Caco-2 (cell line): ENCODE measurements at regions not wholly inside any gene's neighbourhood (a gene's known extent, or its start where the extent isn't known, plus 50 kb on each side); places are given as distances from the start of the nearest gene placed in this dataset.
A peak's percentile ranks its signal among the peaks of the same experiment; 100 is the strongest.
"Not testable (repeated sequence)": the region's sequence is repeated elsewhere in the genome, so short reads cannot be mapped to it uniquely, and the experiment has no call there.

Experiments
- BruUV-seq: library from RNA; stranded (reverse); fragments of 400-500 nt; replicated peaks from 2 replicates; lab custom pipeline; 2021; lab: Mats Ljungman, UMichigan
- CTCF ChIA-PET: fragments of 300-600 bp; sonication (Branson Sonifier 250); formaldehyde crosslinking; loops from one replicate; lab custom pipeline; 2022; ENCODE audit warnings: antibody characterized with exemption; lab: Charles Lee
- POLR2A ChIA-PET: fragments of 300-600 bp; sonication (Branson Sonifier 250); formaldehyde crosslinking; loops from one replicate; lab custom pipeline; 2022; ENCODE audit warnings: antibody characterized with exemption; lab: Charles Lee
- DNase-seq, 2 experiments: peaks; one replicate each; pipeline versions ENCODE4 v3.0.0 to v3.0.0-alpha.2; 2020 to 2022
- H3K27me3 ChIP-seq: replicated peaks from 2 replicates; pipeline ENCODE4 v1.6.0; 2011; ENCODE audit warnings: low read length; ENCODE audit not compliant: control insufficient read depth, insufficient read depth
- H3K36me3 ChIP-seq: 2 replicates; pipeline ENCODE4 v1.5.1; 2011; ENCODE audit warnings: low read length; ENCODE audit not compliant: control insufficient read depth, insufficient read depth
- H3K4me1 ChIP-seq: fragments of 250-450 bp; sonication (Bioruptor Pico); 2 replicates; pipeline ENCODE4 v1.5.1; 2020; ENCODE audit warnings: mild to moderate bottlenecking
- H3K4me3 ChIP-seq: 2 replicates; pipeline ENCODE4 v1.5.1; 2011; ENCODE audit warnings: low read depth, mild to moderate bottlenecking, control low read depth, low read length
- H3K9me3 ChIP-seq: fragments of 250-450 bp; sonication (Bioruptor Pico); 2 replicates; pipeline ENCODE4 v1.5.1; 2020; ENCODE audit warnings: mild to moderate bottlenecking, moderate library complexity
- H3K27ac Mint-ChIP-seq: one replicate; pipeline ENCODE4 v1.8.0; 2022; ENCODE audit warnings: mixed read lengths; ENCODE audit not compliant: unreplicated experiment
- H3K27me3 Mint-ChIP-seq: one replicate; pipeline ENCODE4 v1.8.0; 2022; ENCODE audit warnings: mixed read lengths; ENCODE audit not compliant: insufficient read depth, unreplicated experiment
- H3K36me3 Mint-ChIP-seq: one replicate; pipeline ENCODE4 v1.8.0; 2022; ENCODE audit warnings: mild to moderate bottlenecking, mixed read lengths; ENCODE audit not compliant: insufficient read depth, unreplicated experiment
- H3K4me1 Mint-ChIP-seq: one replicate; pipeline ENCODE4 v1.8.0; 2022; ENCODE audit warnings: low read depth, mixed read lengths; ENCODE audit not compliant: unreplicated experiment
- H3K4me3 Mint-ChIP-seq: one replicate; pipeline ENCODE4 v1.8.0; 2022; ENCODE audit warnings: mild to moderate bottlenecking, moderate library complexity, mixed read lengths; ENCODE audit not compliant: unreplicated experiment
- H3K9me3 Mint-ChIP-seq: one replicate; pipeline ENCODE4 v1.8.0; 2022; ENCODE audit warnings: mixed read lengths; ENCODE audit not compliant: unreplicated experiment
- intact Hi-C: fragments of 100-400 bp; cut with micrococcal nuclease; formaldehyde crosslinking; loops from one replicate; pipeline ENCODE4 v1.10.0; 2022; ENCODE audit not compliant: unreplicated experiment
- TF ChIP-seq, protein P1 (sequence below), 2 experiments: fragments of 200-600 bp in 1 of 2; IDR thresholded peaks; 1 replicate in 1 of 2; 2 replicates in 1 of 2; pipeline versions ENCODE4 v1.5.1 to v1.8.0; 2011 to 2022; ENCODE audit warnings: antibody characterized with exemption in 1 of 2, control low read depth in 1 of 2, inconsistent platforms in 1 of 2, low read depth in 1 of 2, low read length in 1 of 2, mild to moderate bottlenecking in 1 of 2, moderate library complexity in 1 of 2; ENCODE audit not compliant: insufficient read depth in 1 of 2, severe bottlenecking in 1 of 2, unreplicated experiment in 1 of 2

DNA sequence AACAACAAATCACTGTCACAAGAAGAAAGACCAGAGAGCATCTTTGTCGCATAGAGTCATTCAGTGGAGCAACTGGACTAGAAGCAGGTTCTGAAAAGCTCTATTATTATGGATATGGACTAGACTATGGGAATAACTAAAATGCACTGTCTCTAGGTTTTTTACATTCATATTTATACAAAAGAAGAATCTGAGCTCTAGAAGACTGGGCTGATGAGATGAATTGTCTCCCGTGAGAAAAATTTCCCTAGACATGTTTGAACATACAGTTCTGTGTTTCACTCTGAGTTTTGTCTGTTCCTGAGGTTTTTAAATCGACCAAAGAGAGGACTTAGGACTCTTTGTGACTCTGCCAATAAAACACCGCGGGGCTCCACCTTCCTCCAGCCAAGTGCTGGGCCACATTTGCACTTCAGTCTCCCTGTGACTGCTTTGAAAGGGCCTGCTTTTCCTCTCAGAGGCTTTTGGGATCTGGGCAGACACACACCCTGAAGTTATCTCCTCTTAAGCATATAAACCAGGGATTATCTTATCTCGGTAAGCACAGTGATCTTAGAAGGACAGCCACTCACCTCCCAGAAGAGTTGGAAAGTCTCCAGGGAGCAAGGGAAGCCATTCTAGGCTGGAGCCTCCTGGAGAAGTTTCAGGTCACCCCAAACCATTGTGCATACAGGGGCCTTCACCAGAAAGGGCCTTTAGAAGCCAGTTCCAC is 101.0 kb upstream of the JCAD start:
- intact Hi-C loops: loop anchor here (1.0 to 2.0 kb wide), 3 partner anchors 11 to 162 kb away; no protein-coding TSS in a partner anchor
- H3K4me1 ChIP-seq: peaks cover 30% of the 10 kb centered on the region
- DNase-seq: peak; percentile 76 to 87
- no peaks in the 10 kb centered on the region for H3K36me3 Mint-ChIP-seq
- H3K27me3 Mint-ChIP-seq: no peaks in the 10 kb centered on the region
- TF ChIP-seq, protein P1, sequence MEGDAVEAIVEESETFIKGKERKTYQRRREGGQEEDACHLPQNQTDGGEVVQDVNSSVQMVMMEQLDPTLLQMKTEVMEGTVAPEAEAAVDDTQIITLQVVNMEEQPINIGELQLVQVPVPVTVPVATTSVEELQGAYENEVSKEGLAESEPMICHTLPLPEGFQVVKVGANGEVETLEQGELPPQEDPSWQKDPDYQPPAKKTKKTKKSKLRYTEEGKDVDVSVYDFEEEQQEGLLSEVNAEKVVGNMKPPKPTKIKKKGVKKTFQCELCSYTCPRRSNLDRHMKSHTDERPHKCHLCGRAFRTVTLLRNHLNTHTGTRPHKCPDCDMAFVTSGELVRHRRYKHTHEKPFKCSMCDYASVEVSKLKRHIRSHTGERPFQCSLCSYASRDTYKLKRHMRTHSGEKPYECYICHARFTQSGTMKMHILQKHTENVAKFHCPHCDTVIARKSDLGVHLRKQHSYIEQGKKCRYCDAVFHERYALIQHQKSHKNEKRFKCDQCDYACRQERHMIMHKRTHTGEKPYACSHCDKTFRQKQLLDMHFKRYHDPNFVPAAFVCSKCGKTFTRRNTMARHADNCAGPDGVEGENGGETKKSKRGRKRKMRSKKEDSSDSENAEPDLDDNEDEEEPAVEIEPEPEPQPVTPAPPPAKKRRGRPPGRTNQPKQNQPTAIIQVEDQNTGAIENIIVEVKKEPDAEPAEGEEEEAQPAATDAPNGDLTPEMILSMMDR (IDR thresholded peaks at IDR 0.05; ENCODE audit: insufficient read depth in 1 of 2, low read depth in 1 of 2, low read length in 1 of 2, severe bottlenecking in 1 of 2, unreplicated experiment in 1 of 2): no peak
- H3K36me3 ChIP-seq: no peaks in the 10 kb centered on the region
- H3K4me3 Mint-ChIP-seq: no peak overlapping the region
- no peaks in the 10 kb centered on the region for H3K9me3 ChIP-seq
- ChIA-PET CTCF (interaction anchor here (1.0 to 1.7 kb wide), 2 partner anchors 81 to 162 kb away, joined by 3 to 7 read pairs; no protein-coding TSS in a partner anchor), POLR2A (no interaction called here)
- H3K4me3 ChIP-seq: no peak overlapping the region
- H3K27me3 ChIP-seq: no peaks in the 10 kb centered on the region
- peaks cover 26% of the 10 kb centered on the region for H3K4me1 Mint-ChIP-seq
- H3K27ac Mint-ChIP-seq: peak overlapping the region; percentile 4
- BruUV-seq: no TSS peak
- peaks cover 18% of the 10 kb centered on the region for H3K9me3 Mint-ChIP-seq

DNA sequence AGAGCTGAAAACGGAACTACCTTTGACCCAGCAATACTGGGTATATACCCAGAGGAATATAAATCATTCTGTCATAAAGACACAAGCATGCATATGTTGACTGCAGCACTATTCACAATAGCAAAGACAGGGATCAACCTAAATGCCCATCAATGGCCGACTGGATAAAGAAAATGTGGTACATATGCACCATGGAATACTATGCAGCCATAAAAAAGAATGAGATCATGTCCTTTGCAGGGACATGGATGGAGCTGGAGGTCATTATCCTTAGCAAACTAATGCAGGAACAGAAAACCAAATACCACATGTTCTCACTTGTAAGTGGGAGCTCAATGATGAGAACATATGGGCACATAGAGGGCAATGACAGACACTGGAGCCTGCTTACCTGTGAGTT is 100.2 kb upstream of the JCAD start:
- H3K4me3 Mint-ChIP-seq, POLR2A ChIA-PET, H3K27me3 Mint-ChIP-seq, H3K27me3 ChIP-seq, H3K9me3 ChIP-seq, H3K36me3 Mint-ChIP-seq, DNase-seq, H3K36me3 ChIP-seq, H3K4me3 ChIP-seq, BruUV-seq, H3K27ac Mint-ChIP-seq: not testable (repeated sequence)
- H3K4me1 Mint-ChIP-seq: peaks cover 26% of the 10 kb centered on the region
- CTCF ChIA-PET: interaction anchor here (1.0 to 1.7 kb wide), 2 partner anchors 81 to 161 kb away, joined by 3 to 7 read pairs; no protein-coding TSS in a partner anchor
- peaks cover 18% of the 10 kb centered on the region for H3K9me3 Mint-ChIP-seq
- intact Hi-C loops: loop anchor here (1.0 to 2.0 kb wide), 3 partner anchors 12 to 161 kb away; no protein-coding TSS in a partner anchor
- peaks cover 30% of the 10 kb centered on the region for H3K4me1 ChIP-seq

DNA sequence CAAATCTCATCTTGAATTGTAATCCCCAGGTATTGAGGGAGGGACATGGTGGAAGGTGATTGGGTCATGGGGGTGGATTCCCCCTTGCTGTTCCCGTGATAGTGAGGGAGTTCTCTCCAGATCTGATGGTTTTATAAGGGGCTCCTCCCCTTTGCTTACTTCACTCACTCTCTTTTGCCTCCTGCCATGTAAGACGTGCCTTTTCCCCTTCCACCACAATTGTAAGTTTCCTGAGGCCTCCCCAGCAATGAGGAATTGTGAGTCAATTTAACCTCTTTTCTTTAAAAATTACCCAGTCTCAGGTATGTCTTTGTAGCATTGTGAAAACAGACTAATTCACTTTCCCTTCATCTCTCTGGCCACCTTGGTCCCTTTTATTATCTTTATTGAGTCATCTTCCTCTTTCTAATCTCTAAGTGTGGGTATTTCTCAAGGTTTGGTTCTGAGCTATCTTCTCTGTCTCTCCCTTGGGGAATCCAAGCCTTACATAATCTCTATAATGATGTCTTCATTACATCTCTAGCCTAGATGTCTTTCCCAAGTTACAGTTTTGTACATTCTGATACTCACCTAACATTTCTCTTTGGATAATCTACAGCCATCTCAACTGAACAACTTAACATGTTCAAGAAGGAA is 99.1 kb upstream of the JCAD start:
- no peak for DNase-seq
- no peaks in the 10 kb centered on the region for H3K36me3 Mint-ChIP-seq
- H3K27ac Mint-ChIP-seq: peak overlapping the region; percentile 2
- intact Hi-C loops: no loop called here
- H3K27me3 ChIP-seq: no peaks in the 10 kb centered on the region
- H3K9me3 ChIP-seq: no peaks in the 10 kb centered on the region
- peaks cover 30% of the 10 kb centered on the region for H3K4me1 ChIP-seq
- H3K27me3 Mint-ChIP-seq: no peaks in the 10 kb centered on the region
- H3K36me3 ChIP-seq: no peaks in the 10 kb centered on the region
- TF ChIP-seq, protein P1 (IDR thresholded peaks at IDR 0.05; ENCODE audit: insufficient read depth in 1 of 2, low read depth in 1 of 2, low read length in 1 of 2, severe bottlenecking in 1 of 2, unreplicated experiment in 1 of 2): no peak
- H3K9me3 Mint-ChIP-seq: peaks cover 22% of the 10 kb centered on the region
- no peak overlapping the region for H3K4me3 Mint-ChIP-seq
- H3K4me1 Mint-ChIP-seq: peaks cover 26% of the 10 kb centered on the region
- ChIA-PET CTCF (interaction anchor here (0.5 kb wide), 1 partner anchor 293 kb away, joined by 4 read pairs; no protein-coding TSS in a partner anchor), POLR2A (no interaction called here)
- BruUV-seq: no TSS peak
- no peak overlapping the region for H3K4me3 ChIP-seq
